GM12874 (cell line): ENCODE measurements at regions not wholly inside any gene's neighbourhood (a gene's known extent, or its start where the extent isn't known, plus 50 kb on each side); places are given as distances from the start of the nearest gene placed in this dataset.

Experiments used
- TF ChIP-seq, protein P1 (sequence below): IDR thresholded peaks from 2 replicates; pipeline ENCODE4 v1.5.1; 2011; ENCODE audit warnings: low read depth, mild to moderate bottlenecking, control low read depth, low read length, moderate library complexity; ENCODE audit not compliant: insufficient read depth

DNA sequence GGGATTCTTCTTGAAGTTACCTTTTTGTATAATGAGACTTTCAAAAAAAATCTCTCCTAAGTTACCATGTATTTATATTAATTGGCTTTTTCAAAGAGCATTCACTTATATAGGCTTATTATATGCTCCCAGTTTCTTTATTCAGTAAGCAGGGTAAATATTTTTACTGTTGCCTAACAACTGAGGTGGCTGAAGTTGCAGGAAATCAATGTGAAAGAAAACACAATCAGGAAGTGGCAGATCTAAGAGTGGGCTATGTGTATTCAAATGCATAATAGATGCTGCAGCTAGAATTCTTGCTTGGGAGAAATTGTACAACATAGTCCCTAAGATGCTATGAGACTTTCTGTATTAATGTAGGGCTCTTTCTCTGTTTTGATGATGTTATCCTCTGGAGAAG, 606.9 kb downstream of the NUF2 start:
- TF ChIP-seq, protein P1, sequence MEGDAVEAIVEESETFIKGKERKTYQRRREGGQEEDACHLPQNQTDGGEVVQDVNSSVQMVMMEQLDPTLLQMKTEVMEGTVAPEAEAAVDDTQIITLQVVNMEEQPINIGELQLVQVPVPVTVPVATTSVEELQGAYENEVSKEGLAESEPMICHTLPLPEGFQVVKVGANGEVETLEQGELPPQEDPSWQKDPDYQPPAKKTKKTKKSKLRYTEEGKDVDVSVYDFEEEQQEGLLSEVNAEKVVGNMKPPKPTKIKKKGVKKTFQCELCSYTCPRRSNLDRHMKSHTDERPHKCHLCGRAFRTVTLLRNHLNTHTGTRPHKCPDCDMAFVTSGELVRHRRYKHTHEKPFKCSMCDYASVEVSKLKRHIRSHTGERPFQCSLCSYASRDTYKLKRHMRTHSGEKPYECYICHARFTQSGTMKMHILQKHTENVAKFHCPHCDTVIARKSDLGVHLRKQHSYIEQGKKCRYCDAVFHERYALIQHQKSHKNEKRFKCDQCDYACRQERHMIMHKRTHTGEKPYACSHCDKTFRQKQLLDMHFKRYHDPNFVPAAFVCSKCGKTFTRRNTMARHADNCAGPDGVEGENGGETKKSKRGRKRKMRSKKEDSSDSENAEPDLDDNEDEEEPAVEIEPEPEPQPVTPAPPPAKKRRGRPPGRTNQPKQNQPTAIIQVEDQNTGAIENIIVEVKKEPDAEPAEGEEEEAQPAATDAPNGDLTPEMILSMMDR, result no peak

DNA sequence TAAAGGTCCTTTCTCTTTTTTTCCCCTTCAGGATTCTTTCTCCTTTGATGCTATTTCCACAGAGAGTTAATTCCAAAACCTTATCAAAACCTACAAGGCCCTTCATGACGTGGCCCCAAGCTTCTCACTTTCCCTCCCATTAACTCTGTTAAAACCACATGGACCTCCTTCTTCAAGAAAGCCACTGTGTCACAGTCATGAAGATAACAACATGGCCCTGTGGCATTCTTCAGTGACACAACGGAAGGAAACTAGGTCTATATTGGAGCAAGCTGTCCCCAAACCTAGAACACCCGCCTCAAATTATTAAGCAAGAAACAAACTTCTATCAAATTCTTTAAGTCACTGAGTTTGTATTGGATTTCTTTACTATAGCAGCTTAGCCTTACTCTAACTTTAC, 611.1 kb downstream of the NUF2 start:
- TF ChIP-seq, protein P1, result no peak

DNA sequence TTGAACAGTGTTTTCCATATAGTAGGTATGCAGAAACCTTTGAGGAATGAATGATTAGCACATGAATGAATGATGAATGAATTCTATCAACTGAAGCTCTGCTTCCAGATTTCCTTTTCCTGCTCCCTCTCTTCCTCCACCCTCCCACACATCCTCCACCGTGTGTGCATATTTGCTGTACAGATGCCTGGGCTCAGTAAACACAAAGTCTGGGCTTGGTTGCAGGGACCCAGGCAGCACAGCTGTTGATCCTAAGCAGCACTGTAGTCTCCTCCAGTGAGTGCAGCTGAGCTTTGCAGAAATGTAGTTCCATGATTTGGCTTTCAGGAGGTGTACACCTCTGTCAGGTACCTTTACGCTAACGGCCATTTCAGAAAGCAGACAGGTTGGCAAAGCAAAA, 611.7 kb downstream of the NUF2 start:
- TF ChIP-seq, protein P1, result no peak

DNA sequence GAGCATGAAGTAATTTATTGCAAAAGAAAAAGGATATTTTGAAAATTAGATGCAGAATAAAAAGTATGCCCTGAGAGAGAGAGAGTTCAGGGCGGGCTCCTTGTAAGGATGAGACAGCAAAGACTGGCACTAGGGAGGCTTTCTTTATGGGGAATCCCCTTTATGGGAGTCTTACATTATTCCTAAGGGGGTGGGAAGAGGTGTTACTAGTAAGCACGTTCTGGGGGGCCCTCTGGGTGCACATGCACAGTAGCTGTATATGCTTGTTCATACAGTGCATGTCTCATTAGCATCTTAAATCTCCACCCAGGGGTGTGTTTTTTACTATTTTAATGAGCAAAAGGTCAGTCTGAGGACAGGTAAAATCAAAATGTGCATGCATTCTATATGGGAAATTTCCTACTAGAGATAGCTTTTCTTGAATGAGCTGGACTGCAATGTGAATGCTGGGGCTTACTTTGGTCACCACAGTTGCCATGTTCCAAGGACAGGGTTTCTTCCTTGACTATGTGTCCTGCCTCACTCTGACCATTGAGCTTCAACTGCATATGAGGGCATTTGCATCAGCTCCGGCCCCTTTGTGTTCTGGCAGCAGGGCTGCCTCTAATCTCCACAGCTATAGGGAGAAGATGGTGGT, 614.1 kb downstream of the NUF2 start:
- TF ChIP-seq, protein P1, result no peak

DNA sequence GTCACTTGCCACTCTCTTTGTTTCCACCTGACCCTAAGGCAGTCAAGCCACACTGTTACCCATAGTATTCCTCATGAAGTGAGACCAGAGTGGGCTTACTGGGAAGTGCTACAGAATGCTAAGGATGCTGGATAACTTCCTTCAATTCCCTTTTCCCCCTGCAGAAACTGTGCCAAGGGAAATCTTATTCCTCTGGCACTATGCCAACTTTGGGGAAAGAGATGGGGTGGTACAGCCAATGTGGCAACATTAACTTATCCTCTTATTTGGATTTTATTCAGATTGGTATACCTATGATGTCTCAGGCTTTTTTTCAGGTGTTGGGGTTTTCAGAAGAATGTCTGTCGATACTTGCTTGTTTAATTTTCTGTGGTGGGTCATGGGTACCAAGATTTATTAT, 599.4 kb upstream of the PBX1 start:
- TF ChIP-seq, protein P1, result no peak

DNA sequence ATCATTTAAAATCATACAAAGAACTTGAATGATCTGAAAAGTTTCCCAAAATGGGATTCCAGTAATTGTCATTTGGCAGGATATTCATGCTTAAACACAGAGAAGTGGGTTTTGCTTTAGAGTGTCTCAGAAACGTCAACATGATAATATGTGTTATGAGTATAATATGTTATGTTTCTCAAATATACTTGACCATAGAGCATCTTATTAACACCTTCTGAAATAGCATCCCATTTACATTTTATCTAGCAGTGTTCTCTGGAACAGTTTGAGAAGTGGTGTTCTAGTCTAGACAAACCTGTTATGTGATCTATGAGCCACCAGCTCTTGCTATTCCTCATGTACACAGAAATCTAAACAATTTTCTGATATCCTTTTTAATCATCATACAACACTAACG, 588.8 kb upstream of the PBX1 start:
- TF ChIP-seq, protein P1, result no peak

DNA sequence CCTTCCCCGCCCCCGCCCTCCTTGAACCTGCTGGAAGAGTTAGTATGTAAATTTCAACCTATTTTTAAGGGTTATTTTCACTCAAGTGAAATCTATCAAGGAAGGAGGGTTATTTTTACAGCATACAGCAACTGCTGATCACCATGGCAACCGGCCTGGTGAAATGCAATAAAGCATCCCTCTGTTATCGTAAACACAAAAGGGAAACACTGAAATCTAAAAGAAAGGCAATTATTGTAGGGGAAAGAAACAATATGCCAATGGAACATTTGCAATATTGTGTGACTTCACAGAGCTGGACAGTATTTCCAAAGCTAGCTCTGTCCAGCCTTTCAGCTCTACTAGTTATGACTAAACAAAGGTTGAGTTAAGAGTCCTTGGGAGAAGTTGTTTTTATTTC, 588.3 kb upstream of the PBX1 start:
- TF ChIP-seq, protein P1, result no peak
